Renal pelvis (tissue), 1 donor: ENCODE measurements at regions not wholly inside any gene's neighbourhood (a gene's known extent, or its start where the extent isn't known, plus 50 kb on each side); places are given as distances from the start of the nearest gene placed in this dataset.

Experiments used
- DNase-seq: peaks from one replicate; pipeline ENCODE4 v3.0.0-alpha.2; 2013

DNA sequence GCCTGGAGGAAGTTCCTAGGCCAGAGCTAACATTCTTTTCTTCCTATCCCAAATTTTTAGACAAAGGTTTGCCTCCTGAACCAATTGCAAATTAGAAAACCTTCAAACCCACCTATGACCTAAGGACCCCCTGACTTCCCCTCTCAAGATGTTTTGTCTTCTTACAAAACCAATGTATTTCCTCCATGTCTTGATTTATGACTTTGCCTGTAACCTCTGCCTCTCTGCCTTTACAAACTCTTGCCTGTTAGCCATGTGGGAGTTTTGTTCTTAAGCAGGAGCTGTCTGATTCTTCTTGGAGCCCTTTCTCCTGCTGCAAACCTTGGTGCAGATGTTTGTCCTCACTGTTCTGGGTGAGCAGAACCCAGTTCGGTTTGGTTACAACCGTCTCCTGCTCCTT lies 222.3 kb upstream of the BOD1L1 start:
- DNase-seq: peak; percentile 47

- DNase-seq: no peak
Measured at GRCh38 chr4:13851085-13851940, 223.8 kb upstream of the BOD1L1 start.

DNA sequence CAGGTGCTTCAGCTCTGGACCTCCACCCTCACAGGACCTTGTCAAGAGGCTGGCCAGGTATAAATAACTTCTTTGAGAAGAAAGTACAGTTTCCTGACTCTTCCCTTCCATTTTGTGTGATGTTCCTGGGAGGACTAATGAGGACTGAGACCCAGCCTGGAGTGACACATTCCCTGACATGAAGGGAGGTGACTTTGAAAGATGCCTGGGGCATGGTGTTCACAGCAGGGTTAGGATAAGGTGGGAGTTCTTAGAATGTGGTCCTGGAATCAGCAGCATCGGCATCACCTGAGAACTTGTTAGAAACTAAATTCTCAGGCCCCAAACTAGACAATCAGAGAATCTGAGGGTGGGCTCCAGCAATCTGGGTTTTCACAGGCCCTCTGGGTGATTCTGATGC lies 224.9 kb upstream of the BOD1L1 start:
- no peak for DNase-seq

DNA sequence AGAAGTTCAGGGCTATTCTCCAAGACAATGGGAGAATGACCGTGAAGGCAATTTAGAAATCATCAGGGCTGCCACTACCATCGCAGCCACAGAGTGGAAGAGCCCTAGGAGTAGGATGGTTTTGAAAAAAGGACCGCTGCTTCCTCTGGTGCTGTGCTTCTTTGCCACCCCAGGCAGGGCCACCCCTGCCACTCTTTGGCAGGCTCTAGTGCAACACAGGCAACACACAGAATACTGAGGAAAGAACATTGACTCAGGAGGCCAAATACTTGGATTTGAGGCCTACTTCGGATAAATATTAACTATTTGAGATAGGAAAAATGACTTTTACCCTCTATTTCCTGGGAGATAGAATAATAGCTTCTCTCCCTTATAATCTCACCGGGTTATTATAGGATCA lies 228.9 kb upstream of the BOD1L1 start:
- DNase-seq: no peak

DNA sequence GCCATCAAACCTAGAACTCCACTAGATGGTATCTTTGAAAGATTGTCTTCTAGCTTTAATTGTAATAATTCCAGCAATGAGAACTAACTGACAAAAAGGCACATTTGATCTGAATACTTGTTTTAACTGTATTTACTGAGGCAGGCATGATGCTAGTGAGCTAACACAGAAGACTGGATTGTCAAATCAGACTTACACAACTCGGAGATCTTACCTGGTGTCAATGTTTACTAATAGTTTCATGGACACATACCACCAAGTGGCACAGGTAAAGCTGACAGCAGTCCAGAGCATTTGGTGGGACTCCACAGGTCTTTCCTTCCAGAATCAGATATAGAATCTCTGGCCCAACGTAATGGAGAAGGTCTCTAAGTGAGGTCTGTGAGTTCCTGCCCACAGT lies 229.9 kb upstream of the BOD1L1 start:
- DNase-seq: no peak

GRCh38 chr4:13857800-13858199 lies 230.3 kb upstream of the BOD1L1 start:
- DNase-seq: no peak

DNA sequence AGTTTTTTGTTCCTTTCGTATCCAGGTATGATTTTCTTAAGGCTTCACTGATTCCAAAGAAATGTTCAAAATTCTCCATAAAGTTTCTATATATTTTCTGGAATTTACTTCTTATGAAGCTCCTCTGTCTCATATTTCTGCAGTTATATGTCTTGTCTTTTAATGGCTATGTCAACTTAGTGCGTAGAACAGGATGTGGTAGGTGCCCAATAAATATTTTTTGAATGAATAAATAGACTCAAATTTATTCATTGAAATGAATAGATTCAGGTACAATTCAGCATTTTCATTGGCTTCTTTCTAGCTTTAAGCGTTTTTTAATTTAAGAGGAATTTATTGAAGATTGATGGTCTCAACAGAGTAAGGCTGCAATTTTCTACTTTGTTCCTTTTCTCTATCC lies 231.9 kb upstream of the BOD1L1 start:
- no peak for DNase-seq

DNA sequence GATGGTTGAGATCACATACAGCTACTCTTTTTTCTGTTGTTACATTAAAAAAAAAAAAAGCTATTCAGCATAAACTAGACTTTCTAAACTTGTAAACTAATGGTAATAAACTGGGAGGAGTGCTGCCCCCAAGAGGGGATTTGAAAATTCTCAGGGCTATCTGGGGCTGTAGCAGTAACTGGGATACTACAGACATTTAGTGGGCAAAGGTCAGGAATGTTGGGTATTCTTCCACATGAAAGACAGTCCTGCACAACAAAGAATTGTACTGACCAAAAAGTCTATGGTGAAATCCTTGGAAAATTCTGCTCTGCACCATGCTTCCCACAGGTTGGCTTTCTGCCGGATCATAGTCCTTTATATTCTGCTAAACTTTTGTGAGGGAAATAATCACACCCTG lies 232.6 kb upstream of the BOD1L1 start:
- no peak for DNase-seq

GRCh38 chr4:13865871-13866669 lies 238.5 kb upstream of the BOD1L1 start:
- no peak for DNase-seq

- DNase-seq: no peak
Measured at GRCh38 chr4:13866881-13867280, 239.4 kb upstream of the BOD1L1 start.

DNA sequence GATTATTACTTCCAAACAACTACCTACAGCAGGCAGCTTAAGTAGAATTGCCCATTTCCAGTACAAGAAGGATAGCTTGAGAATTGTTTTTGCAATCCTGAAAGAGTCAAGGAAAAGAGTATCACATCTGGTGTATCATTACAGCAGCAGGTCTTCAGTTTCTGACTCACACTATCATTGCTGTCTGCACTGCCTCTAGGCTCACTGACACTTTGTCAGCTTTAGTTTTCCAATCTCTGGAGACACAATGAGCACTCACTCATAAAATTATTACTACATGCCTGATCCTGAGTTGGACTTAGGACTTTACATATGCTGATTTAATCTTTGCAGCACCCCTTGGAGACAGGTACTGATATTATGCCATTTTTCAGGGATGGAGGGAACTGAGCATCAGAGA lies 244.6 kb upstream of the BOD1L1 start:
- no peak for DNase-seq

DNA sequence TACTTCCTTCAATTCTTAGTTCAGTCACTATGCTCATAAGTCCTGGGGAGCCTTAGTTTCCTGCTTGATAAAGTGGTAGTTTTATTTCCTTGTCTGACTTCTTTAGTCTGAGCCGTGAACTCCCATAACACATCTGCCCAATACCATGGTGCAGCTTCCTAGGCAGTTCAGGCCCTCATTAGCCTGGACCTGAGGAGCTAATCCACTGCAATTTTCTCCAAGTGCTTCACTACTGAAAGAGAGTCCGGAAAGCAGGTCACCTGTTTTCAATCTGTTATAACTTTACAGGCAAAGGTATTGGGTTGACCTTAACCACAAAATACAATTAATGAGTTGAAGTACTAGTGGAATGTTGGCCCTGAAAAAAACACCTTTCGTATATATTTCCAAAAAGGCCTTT lies 245.4 kb upstream of the BOD1L1 start:
- DNase-seq: no peak

GRCh38 chr4:13875181-13875580 lies 247.7 kb upstream of the BOD1L1 start:
- DNase-seq: no peak

GRCh38 chr4:13876131-13876530 lies 248.6 kb upstream of the BOD1L1 start:
- peak; percentile 43 for DNase-seq

GRCh38 chr4:13876940-13877339 lies 249.4 kb upstream of the BOD1L1 start:
- no peak for DNase-seq

- no peak for DNase-seq
Measured at GRCh38 chr4:13877626-13878025, 250.1 kb upstream of the BOD1L1 start.

DNA sequence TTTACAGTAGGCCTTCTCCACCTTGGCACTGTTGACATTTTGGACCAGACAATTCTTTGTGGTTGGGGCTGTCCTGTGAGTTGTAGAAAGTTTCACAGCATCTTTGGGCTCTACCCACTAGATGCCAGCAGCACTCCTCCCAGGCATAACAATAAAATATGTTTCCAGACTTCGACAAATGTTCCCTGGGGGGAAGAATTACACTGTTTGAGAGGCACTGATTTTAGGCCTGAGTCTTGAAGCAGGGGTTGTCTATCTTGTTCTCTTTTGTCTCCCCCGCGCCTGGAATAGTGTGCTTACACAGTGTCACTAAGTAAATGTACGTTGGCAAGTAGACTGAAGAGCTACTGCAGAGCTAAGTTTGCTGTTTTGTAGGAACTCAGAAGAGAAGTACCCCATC lies 254.4 kb upstream of the BOD1L1 start:
- DNase-seq: no peak

DNA sequence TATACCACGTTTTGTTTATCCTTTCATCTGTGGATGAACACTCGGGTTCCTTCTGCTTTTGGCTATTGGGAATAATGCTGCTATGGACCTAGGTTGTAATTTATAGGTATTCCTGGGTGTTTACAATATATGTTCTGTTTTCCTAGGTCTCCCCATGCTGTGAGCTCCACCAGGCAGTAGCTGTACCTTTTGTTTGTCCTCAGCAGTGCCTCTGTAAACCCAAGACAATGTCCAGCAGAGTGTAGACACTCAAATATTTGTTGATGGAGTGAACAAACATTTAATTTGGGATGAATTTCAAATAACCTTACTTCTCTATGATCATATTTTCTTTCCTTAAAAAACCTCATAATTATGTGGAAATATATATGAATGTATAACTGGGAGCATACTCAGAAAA lies 259.5 kb upstream of the BOD1L1 start:
- DNase-seq: no peak

GRCh38 chr4:13888112-13888511 lies 260.6 kb upstream of the BOD1L1 start:
- no peak for DNase-seq

DNA sequence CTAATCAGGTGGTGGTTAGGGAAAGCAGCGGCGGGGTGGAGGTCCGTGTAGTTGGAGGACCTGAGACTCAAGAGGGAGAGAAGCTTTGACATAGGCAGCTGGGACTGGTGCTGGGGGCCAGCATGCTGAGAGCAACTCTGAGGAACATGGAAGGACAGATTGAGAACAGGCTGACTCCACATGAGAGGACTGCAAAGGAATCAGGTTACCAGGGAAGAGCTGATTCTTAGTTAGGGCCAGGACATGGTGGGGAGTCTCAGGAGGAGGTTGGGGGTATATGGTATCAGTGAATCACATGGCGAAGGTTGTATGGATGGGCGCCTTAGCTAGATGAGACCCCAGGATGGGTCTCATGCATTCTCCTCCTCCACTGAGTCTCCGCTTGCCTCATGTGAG lies 264.0 kb upstream of the BOD1L1 start:
- DNase-seq: no peak

DNA sequence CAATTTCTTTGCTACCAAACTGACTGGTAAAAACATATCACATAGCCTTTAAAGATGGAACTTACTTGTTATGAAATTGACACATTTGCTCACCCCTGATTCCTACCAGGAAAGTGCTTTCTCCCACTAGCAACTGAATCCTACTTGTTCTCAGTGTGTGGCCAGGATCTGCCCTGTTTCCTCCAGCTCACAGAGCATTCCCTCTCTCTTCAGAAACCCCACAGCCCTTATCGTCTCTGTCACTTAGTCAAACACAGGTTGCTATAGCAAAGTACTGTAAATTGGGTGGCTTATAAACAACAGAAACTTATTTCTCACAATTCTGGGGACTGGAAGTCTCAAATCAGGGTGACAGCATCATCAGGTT lies 265.2 kb upstream of the BOD1L1 start:
- DNase-seq: no peak

DNA sequence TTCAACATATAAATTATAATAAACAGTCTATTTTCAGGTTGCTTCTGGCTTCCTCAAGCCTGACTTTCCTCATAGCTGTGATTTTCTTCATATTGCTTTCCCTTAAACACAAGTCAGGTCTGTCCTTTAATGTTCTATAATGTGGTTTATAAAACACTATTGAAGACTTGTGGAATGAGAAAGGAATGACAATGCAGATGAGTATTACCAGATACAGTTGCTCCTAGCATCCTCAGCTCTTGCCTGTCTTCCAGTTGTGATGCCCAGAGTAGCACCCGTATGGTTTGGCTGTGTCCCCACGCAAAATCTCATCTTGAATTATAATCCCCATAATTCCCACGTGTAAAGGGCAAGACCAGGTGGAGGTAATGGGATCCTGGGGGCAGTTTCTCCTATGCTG lies 265.7 kb upstream of the BOD1L1 start:
- DNase-seq: no peak

DNA sequence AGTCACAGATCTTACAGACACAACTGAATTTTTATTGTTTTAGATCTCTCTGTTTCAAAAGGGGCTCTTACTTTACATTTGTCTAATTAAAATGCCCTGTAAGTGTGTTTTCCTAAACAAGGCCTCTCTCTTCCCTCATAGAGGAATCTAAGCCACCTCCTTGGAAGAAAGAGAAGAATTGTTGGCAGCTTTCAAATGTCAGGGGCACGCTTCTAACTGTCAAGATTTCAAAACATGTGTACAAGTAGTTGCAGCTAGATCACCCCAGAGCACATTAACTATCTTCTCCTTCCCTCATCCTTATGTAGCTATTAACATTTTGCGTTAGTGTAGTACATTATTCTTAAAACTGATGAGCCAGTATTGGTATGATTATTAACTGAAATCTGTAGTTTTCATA lies 266.5 kb upstream of the BOD1L1 start:
- no peak for DNase-seq

DNA sequence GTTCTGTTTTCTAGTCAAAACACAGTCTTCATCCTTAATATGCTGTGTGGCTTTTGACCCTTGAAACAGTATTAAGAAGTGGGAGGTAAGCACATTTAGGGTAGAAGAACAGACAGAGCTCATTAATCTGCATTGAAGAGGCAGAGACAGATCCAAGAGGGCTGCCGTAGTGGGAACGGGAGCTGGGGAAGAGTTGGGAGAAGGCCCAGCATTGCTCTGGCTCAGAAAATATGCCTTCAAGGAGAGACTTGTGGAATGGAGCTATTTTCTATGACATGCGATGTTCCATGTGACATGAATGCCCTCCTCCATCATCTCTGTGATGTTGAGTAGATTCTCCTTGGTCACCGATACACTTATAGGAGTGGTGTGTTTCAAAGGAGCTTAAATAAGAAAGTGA lies 273.3 kb upstream of the BOD1L1 start:
- DNase-seq: no peak
